ENCODE measurements at regions not wholly inside any gene's neighbourhood (a gene's known extent, or its start where the extent isn't known, plus 50 kb on each side); places are given as distances from the start of the nearest gene placed in this dataset.
"Not testable (repeated sequence)": the region's sequence is repeated elsewhere in the genome, so short reads cannot be mapped to it uniquely, and the experiment has no call there.

DNA sequence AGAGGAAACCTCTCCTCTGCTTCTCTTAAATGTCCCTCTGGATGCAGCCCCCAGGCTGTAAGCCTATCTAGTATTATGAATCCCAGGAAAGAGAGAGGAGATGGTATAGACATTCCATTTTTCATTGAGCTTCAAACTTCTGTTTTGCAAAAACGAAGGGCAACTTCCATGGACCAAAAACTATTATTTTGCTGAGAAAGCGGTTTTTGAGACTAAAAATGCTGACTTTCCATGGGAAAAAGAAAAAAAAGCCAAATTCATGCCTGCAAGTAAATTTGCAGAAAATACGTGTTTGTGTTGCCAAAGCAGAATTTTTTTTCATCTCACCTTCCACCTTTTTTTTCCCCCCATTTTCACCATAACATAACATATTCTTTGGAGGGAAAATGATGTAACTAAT, 272.5 kb upstream of the CELF4 start:
- DNase-seq (ENCODE audit: low spot score) = no peak

DNA sequence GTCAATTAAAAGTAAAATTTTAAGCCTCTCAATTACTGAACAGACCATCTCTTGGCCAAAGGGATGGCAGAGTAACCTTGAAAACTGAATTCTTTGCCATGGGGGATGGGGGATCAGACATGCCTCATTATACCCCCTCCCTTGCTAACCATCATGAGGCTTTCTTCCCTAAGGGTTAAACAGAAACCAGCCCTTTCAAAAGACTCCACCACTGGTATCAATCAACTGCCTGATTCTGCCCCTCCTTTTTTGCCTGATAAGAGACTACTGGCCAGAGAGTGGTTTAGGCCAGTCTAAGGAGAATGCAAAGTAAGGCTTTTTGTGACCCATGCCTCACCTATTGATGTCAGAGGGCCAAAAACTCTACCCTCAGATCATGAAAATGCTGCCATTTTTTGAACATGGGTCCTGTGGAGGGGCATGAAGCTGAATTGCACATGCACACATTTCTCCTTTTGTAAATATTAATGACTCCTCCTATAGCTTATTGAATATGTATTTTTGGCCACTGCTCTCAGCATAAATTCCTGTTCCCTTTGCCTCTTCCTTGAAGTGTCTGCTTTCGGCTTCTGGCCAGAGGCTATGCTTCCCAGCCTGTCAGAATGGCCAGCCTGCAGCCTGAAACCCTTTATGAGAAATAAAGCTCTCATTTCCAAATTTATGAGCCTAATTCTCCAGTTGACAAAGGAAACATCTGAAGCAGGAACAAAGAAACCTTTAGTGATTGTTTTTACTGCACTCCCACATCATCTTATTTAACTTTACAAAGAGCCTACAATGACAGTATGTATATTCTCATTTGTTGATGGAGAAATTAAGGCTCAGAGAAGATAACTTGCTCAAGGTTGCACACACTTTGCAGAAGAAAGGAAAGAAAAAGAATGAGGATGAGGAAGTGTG, 270.7 kb upstream of the CELF4 start:
- DNase-seq (ENCODE audit: low spot score) = no peak

DNA sequence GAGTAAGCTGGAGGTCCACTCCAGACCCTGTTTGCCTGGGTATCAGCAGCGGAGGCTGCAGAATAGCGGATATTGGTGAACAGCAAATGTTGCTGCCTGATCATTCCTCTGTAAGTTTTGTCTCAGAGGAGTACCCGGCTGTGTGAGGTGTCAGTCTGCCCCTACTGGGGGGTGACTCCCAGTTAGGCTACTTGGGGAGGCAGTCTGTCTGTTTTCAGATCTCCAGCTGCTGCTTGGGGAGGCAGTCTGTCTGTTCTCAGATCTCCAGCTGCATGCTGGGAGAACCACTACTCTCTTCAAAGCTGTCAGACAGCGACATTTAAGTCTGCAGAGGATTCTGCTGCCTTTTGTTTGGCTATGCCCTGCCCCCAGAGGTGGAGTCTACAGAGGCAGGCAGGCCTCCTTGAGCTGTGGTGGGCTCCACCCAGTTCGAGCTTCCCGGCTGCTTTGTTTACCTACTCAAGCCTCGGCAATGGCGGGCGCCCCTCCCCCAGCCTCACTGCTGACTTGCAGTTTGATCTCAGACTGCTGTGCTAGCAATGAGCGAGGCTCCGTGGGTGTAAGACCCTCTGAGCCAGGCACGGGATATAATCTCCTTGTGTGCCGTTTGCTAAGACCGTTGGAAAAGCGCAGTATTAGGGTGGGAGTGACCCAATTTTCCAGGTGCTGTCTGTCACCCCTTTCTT, 266.6 kb upstream of the CELF4 start:
- not testable (repeated sequence) for DNase-seq (ENCODE audit: low spot score)

DNA sequence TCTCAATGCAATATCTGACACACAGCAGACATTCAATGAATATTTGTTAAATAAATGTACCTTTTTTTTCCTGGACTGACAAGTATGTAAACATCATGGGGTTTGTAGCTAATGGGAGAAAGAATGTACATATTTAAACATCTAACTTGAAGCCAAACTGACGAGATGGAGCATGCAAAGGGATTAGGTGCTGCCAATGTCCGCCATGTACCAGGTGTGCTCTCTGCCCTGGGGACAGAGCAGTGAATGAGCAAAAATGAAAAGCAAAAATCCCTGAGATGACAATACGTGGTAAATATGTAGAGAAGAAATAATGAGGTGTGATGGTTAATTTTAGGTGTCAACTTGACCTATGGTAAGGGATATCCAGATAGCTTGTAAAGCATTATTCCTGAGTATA, 247.4 kb upstream of the CELF4 start:
- DNase-seq (ENCODE audit: low spot score) = no peak

DNA sequence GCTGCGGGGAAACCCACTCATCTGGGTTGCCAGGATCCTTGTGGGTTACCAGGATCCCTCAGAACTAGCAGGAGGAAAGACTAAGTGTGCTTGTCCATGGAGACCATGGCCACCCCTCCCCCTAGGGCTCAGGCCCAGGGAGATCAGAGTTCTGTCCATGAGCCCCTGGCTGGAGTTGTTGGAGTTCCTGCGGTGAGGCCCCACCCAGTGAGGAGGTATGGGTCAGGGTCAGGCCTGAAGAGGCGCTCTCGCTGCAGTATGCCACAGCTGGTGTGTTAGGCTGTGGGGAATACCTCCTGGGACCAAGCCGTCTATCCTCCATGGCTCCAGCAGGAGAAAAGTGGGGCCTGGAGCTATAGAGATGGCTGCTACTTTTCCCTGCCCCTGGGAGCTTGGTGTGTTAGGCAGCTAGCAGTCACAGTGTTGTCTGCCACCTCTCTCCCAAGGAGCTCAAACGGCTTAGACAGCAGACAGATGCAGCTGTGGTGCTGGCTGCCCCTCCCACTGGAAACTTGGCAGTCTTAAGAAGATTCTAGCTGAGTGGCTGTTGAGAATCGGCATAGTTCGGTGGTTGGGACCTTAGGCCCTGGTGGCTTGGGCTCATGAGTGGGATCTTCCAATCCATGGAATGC, 240.3 kb upstream of the CELF4 start:
- DNase-seq (ENCODE audit: low spot score) = no peak

DNA sequence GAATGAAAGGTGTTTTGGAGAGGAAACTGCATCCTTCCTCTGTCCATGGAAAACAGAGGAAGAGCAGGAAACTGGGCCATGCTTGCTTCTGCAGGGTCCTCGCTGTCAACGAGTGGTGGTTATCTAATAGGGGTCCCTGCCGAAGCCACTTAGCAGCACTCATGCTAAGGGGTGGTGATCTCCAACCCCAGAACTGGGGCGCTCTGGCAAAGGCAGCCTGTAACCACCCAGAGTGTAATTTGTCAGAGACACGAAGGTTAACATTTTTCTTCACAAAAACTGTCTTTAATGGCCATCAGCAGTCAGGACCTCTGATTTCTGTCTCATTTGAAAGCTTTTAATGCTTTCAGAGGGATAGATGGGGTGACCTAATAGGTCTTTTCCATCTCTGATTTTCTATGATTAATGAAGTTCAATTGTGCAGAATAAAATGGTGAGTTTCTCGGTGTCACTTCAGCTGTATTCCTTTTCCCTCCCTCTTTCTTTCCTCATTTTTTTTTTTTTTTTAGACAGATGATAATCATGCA, 231.3 kb upstream of the CELF4 start:
- DNase-seq (ENCODE audit: low spot score) = no peak

DNA sequence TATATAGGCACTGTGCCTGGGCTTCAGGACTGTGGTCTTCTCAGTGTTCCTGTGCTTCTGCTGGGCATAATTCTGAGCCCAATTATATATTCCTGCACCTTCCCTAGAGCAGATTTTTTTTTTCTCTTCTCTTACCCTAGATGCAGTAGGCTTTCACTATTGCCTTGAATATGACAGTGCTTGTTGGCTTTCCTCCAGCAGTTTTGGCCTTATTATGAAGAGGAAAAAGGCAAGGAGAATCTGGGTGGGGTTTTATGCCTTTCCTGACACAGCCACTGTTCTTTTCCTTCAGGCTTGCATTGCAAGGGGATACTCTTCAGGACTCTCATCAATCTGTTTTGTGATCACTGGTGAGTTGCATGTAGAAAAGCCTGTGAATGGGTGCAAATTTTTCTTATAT, 221.9 kb upstream of the CELF4 start:
- no peak for DNase-seq (ENCODE audit: low spot score)

DNA sequence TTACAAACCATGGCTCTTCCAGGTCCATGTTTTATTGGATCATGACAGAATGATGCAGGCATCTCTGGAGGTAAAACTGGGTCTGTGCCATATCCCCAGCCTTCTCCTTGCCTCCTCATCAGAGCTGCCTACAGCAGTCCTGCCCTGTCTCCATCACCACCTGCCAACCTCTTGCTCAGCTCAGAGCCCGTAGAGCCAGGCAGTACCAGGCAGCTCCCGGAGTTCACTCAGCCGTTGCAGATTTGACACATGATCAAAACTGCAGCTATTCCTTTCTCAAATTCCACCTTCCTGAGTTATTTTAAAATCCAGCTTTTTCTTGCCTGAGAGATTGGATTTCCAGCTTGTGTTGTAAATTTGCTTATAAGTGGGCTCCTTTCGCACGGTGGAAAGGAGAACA, 218.2 kb upstream of the CELF4 start:
- no peak for DNase-seq (ENCODE audit: low spot score)

DNA sequence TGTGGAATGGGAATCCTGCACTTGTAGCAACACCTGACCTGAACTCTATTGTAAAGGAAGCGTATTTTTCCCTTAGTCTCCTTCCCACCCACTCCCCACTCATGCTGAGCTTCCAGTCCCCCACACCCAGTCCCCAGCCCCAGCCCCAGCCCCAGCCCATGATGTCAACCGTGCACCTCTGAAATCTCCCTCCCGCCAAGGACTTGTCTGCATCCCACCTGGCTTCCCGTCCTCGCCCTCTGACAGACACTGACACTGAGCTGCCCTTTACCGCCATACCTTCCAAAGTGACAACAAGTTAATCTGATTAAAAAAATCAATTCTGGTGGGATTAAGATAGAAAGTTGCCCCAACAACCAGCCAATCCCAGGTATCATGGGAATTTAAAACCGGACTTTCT, 213.6 kb upstream of the CELF4 start:
- no peak for DNase-seq (ENCODE audit: low spot score)

DNA sequence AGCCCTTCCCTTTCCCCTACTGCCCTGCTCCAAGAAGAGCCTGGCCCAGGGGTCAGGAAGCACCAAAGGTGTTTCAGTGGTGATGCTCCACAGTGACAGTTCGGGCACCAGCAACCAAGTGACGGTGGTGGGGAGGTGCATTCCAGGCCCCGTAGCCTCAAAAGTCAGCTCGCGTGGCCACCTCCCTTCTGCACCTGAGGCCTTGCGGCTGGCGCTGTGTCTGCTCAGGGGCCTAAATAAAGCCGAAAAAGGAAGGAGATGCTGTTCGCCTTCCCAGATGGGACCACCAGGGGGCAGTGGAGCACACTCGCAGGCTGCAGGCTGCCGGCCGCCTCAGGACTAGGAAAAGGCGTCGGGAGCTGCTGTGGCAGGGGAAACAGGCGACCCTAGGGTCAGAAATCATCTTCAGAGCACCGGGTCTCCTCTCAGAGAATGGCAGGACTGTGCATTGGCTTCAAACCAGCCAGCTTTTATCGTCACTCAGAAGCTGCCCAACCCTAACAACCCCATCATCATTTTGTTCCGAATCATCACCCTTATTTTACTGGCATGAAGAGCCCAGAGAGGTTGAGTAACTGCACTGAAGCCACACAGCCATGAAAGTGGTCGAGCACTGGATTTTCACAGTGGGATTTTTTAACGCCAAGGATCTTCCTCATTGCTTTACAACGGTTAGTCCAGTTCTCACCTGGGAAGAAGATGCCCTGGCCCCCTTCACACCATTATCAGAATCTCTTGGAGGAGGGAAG, 213.0 kb upstream of the CELF4 start:
- DNase-seq (ENCODE audit: low spot score) = peak; percentile 58

DNA sequence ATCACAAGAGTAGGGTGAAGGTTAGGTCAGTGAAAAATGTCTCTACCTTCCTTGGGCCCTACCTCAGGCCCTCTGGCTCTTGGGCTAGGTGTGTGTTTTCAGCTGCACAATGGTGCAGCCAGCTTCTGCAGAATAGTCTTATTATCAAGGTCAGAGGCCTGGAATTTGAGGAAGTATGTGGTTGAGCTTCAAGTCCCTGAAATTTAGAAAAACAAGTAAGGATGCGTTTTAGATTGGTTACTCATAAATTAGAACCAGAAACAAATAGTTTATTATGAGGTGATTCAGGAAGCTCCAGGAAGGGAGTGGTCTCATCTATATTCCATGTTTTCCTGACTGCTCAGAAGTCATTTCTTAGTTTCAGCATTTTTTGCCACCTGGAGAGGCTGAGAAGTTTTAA, 204.2 kb upstream of the CELF4 start:
- no peak for DNase-seq (ENCODE audit: low spot score)

DNA sequence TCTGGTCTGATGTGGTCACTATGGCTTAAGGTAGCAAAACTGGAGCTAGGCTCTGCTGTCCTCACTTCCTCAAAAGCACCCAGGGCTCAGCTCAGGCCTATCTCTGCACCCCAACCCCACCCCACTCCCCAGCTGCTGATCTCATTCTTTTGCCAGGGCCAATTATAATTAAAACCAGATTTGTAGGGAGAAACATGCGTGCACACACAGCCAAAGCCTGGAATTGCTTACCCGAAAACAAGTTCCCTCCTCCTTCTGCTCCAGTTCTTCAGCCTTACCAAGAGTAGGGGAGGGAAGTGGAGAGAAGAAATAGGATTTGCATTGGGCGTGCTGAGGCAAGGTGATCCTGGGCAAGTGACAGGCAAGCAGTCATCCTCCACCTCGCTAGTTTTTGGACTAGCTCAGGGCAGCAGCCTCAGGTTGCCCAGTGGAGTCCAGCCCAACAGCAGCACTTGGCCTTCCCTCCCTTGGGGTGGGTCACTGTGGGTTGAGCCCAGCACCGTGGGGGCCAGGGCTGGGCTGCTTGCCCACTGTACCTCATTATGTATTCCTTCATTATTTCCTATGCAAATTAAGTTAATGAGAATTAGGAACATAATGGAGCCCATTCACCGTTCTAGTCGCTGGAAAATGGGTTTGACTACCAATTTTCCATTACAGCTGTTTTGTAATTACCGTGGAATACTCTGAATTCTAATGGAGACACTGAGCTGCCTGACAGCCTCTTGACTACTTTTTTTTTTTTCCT, 199.1 kb upstream of the CELF4 start:
- no peak for DNase-seq (ENCODE audit: low spot score)

DNA sequence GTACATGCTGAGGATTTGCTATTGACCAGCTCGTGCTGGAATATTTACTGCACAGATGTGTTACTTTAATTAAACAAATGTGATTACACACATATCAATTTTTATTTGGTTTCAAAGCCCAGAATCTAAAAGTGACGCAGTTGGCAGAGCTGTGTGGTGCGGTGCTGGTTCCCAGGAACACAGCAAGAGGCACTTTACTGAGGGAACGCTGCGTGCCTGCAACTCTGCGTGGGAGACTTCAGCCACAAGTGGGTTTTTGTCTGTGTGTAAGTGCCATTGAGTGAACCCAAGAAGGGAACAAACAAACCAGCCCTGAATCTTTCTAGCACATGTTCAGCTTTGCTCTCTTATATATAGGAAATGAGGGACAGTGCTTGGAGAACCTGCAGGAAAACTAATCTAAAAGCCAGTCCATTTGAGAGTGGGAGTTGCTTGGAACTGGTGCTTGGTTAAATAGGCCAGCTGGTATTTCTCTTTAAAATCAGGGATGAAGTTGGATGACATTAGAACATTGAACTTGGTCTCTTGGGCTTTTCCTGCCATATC, 196.6 kb upstream of the CELF4 start:
- DNase-seq (ENCODE audit: low spot score) = no peak

DNA sequence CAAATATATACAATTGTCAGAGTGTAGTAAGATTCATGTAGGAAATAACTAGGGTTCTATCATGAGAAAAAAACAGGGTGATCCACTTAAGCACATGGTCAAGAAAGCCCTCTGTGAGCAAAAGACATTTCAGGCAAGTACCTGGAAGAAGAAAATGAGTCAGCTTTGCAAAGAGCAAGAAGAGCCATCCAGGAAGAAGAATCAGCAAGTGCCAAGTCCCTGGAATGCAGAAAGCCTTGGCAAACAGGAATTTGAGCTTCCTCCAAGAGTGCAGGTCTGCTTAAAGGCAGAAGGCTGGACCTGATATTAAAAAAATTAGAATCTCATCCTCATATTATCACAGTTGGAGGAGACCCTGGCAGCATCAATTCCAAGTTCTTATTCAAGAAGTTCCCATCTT, 188.5 kb upstream of the CELF4 start:
- DNase-seq (ENCODE audit: low spot score) = no peak

DNA sequence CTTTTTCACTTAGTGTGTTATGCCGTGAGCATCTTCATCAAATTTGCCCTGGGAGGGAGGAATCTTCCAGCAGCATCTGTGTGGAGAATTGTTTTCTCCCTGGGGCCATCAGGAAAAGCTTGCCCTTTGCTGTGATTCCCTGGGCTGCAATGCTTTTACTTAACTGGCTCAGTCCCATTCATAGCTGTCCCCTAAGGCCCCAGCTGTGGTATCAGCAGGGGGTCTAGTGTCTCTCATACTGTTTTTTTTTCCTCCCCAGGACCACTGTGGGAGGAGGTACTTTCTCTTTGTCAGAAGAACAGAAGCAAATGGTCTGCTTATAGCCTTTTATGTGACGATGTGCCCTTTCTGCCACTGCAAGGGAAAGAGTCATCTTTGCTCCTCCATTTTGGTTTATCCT, 176.8 kb upstream of the CELF4 start:
- no peak for DNase-seq (ENCODE audit: low spot score)

DNA sequence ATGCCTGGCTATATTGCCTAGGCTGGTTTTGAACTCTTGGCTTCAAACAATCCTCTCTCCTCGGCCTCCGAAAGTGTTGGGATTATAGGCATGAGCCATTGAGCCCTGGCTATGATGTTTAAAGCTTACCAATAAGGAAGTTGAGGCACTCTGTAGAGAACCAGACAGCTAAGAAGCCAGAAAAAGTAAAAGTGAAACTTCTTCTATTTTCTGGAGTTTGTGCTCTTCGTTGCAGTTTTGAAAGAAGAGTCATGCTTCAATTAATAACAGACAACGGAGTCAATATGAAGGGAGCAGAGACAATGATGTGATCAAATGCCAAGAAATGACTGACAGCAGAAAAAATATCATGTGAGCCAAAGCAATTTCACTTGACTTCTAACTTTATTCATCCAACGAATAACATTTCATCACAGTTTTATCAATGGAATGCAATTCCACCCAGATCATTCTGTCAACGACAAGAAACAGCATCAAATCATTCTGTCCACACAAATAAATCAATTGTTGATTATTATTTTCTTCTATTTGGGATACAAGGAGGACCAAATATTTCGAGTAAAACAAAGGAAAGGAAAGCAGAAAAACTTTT, 175.5 kb upstream of the CELF4 start:
- no peak for DNase-seq (ENCODE audit: low spot score)

DNA sequence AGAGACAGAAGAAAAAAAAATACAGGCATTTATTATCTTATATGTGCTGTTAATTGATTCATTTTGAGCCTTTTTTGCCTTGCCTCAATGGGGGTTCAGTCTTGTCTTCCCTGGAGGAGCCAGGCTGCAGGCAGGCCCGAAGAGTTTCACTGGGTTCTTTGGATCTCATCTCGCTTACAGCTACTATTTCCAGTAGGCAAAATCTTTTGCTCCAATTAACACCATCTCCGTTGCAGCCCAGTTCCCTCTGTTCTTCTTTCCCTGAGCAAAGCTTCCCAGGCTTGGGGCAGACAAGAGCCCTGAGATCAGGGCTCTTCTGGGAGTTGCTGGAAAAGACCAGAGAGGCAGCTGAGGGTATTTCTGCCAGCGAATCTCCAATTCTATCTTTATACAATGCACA, 168.8 kb upstream of the CELF4 start:
- DNase-seq (ENCODE audit: low spot score) = no peak

DNA sequence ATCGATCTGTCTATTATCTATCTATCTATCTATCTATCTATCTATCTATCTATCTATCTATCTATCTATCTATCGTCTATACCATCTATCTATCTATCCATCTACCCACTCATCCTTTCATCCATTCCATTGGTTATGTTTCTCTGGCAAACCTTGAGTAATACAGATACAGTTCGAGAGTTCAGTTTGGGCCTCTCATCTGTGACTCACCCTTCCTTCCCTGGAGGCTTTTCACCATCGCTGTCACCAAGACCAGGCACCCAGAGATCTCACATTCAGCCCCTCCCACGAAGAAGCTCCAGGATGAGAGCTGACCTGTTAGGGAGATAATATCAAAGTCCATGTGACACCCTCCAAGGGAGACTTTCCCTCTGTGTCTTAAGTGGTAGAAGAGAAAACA, 164.1 kb upstream of the CELF4 start:
- no peak for DNase-seq (ENCODE audit: low spot score)

DNA sequence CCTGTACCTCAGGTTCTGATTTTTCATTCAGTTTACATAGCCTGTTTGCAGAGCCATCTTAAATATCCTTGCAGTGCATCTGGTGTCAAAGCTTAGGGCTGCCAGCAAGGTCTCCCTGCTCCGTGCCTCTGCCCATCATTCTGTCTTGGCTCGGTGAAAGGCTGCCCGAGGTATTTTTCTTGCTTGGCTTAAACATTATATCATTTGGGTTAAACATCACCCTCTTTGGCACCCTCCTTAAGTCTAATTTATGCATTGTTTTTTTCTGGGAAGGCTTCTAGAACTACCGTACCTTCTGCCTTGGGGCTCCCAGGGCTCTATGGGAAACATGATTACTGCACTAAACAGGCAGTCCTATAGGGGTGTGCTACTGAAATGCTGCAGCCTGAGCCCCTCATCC, 158.6 kb upstream of the CELF4 start:
- DNase-seq (ENCODE audit: low spot score) = no peak

Data from globus pallidus (tissue), 1 donor.